ENCODE measurements at regions not wholly inside any gene's neighbourhood (a gene's known extent, or its start where the extent isn't known, plus 50 kb on each side); places are given as distances from the start of the nearest gene placed in this dataset.
"Not testable (repeated sequence)": the region's sequence is repeated elsewhere in the genome, so short reads cannot be mapped to it uniquely, and the experiment has no call there.

DNA sequence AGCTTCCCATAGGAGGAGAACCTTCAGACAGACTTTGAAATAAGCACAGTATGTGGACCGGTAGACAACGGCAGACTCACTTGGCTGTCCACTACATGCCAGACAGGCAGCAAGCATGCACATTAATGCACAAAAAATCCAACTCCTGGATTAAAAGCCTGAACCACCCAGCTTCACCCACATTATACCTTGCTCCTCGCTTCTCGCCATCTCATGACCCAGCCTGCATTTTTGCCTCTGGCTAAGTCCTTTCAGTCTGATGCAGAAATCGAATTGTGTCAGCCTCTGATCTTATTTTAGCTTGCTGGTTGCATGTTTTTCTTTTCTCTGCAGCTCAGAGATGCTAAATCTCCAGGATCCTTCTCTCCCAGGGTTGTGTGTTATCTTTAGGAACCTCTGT lies 358.7 kb downstream of the RFC3 start:
- no peaks in the 10 kb centered on the region for H3K9me3 ChIP-seq

DNA sequence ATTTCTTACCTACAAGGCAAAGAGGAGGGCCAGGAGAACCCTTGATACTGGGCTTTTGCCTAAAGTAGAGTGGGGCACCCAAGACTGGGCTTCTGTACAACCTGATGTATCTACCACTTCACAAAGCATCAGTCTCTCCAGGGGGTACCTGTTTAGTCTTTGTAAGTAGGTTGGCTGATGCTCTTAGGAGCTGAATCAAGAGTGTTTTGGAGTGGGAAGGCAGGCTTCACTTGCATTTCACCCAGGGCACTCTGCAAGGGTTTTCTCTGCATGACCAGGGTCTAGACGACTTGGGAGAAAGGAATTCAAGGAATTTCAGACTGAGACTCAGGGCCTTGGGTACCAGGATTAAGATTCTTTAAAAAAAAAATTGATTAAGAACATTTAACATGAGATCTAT lies 361.5 kb downstream of the RFC3 start:
- H3K9me3 ChIP-seq, result no peaks in the 10 kb centered on the region
- no peak overlapping the region for H3K27ac ChIP-seq
- no peak for ATAC-seq
- no peaks in the 10 kb centered on the region for H3K36me3 ChIP-seq
- no peaks in the 10 kb centered on the region for H3K4me1 ChIP-seq
- TF ChIP-seq POLR2AphosphoS5 (IDR thresholded peaks at IDR 0.05) (no peak), EP300 (IDR thresholded peaks at IDR 0.05) (no peak), POLR2A (IDR thresholded peaks at IDR 0.05) (no peak)
- TF ChIP-seq, protein P1, sequence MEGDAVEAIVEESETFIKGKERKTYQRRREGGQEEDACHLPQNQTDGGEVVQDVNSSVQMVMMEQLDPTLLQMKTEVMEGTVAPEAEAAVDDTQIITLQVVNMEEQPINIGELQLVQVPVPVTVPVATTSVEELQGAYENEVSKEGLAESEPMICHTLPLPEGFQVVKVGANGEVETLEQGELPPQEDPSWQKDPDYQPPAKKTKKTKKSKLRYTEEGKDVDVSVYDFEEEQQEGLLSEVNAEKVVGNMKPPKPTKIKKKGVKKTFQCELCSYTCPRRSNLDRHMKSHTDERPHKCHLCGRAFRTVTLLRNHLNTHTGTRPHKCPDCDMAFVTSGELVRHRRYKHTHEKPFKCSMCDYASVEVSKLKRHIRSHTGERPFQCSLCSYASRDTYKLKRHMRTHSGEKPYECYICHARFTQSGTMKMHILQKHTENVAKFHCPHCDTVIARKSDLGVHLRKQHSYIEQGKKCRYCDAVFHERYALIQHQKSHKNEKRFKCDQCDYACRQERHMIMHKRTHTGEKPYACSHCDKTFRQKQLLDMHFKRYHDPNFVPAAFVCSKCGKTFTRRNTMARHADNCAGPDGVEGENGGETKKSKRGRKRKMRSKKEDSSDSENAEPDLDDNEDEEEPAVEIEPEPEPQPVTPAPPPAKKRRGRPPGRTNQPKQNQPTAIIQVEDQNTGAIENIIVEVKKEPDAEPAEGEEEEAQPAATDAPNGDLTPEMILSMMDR (IDR thresholded peaks at IDR 0.05), result no peak
- H3K27me3 ChIP-seq, result no peaks in the 10 kb centered on the region
- no peak overlapping the region for H3K4me3 ChIP-seq
- 56 to 70% methylated on average over 1 of the region's 1 CpG for WGBS, 2 donors (ENCODE audit: low coverage in 1 of 2)

More for the DNA sequence above, 358.7 kb downstream of the RFC3 start:
- Histone ChIP-seq H3K36me3 (no peaks in the 10 kb centered on the region), H3K4me3 (no peak overlapping the region), H3K27ac (no peak overlapping the region), H3K27me3 (no peaks in the 10 kb centered on the region), H3K4me1 (no peaks in the 10 kb centered on the region)
- 69 to 72% methylated on average over 2 to 5 of the region's 5 CpGs for WGBS, 2 donors (ENCODE audit: low coverage in 1 of 2)
- no peak for ATAC-seq
- TF ChIP-seq EP300 (IDR thresholded peaks at IDR 0.05) (no peak), POLR2AphosphoS5 (IDR thresholded peaks at IDR 0.05) (no peak), POLR2A (IDR thresholded peaks at IDR 0.05) (no peak)
- TF ChIP-seq, protein P1 (IDR thresholded peaks at IDR 0.05), result no peak

DNA sequence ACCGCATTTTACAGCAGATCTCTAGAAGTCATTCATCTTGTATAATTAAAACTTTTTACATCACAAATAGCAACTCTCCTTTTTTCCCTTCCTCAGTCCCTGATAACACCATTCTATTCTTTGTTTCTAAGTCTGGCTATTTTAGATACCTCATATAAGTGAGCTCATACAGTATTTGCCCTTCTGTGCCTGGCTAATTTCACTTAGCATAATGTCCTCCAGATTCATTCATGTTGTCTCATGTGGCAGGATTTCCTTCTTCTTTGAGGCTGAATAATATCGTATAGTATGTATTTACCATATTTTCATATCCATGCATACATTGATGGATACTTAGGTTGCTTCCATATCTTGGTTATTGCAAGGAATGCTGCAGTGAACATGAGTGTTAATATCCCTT lies 362.0 kb downstream of the RFC3 start:
- TF ChIP-seq, protein P1 (IDR thresholded peaks at IDR 0.05), result no peak
- TF ChIP-seq POLR2A (IDR thresholded peaks at IDR 0.05) (no peak), EP300 (IDR thresholded peaks at IDR 0.05) (no peak), POLR2AphosphoS5 (IDR thresholded peaks at IDR 0.05) (no peak)
- no peak overlapping the region for H3K4me3 ChIP-seq
- H3K27me3 ChIP-seq, result no peaks in the 10 kb centered on the region
- no peaks in the 10 kb centered on the region for H3K4me1 ChIP-seq
- no peaks in the 10 kb centered on the region for H3K9me3 ChIP-seq
- no peak overlapping the region for H3K27ac ChIP-seq
- 90 to 95% methylated on average over 2 of the region's 2 CpGs for WGBS, 2 donors (ENCODE audit: low coverage in 1 of 2)
- no peaks in the 10 kb centered on the region for H3K36me3 ChIP-seq
- ATAC-seq, result no peak

DNA sequence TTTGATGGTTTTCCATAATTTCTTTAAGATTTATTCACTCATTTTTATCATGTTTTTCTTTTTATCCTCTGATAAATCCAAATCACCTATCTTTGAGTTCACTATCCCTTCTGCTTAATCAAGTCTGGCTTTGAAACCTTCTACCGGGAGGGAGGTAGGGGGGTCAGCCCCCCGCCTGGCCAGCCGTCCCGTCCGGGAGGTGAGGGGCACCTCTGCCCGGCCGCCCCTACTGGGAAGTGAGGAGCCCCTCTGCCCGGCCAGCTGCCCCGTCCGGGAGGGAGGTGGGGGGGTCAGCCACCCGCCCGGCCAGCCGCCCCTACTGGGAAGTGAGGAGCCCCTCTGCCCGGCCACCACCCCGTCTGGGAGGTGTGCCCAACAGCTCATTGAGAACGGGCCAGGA lies 363.3 kb downstream of the RFC3 start:
- no CpG with 5 or more reads among the region's 16 CpGs for WGBS, 2 donors (ENCODE audit: low coverage in 1 of 2)
- not testable (repeated sequence) for H3K27ac ChIP-seq, H3K27me3 ChIP-seq, H3K36me3 ChIP-seq, H3K9me3 ChIP-seq, H3K4me3 ChIP-seq, H3K4me1 ChIP-seq, ATAC-seq

DNA sequence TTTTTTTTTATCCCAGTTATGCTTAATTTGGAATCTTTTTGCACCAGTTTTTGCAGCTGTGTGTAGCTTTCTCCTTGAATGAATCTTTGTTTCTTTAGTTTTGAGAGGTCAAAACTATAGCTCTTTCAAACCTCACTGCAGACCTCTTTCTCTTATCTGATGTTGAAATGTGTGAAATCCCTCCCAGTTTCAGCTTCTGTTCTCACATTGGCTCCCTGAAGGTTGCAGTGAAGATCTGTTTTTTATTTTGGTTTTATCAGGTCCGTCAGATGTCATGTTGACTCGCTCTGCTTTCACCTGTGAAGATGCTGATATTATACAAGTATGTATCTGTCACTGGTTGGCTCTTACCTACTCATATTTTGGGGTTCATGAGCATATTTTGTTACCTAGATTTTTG lies 372.0 kb downstream of the RFC3 start:
- 63% methylated on average over 2 of the region's 2 CpGs; no CpG with 5 or more reads in 1 of the 2 donors for WGBS, 2 donors (ENCODE audit: low coverage in 1 of 2)
- H3K4me3 ChIP-seq, result no peak overlapping the region
- H3K9me3 ChIP-seq, result no peaks in the 10 kb centered on the region
- no peak overlapping the region for H3K27ac ChIP-seq
- no peaks in the 10 kb centered on the region for H3K4me1 ChIP-seq
- TF ChIP-seq, protein P1 (IDR thresholded peaks at IDR 0.05), result no peak
- TF ChIP-seq POLR2A (IDR thresholded peaks at IDR 0.05), result no peak
- TF ChIP-seq POLR2AphosphoS5 (IDR thresholded peaks at IDR 0.05), result no peak
- no peak for TF ChIP-seq EP300 (IDR thresholded peaks at IDR 0.05)
- no peaks in the 10 kb centered on the region for H3K36me3 ChIP-seq
- no peaks in the 10 kb centered on the region for H3K27me3 ChIP-seq
- ATAC-seq, result no peak

All from gastroesophageal sphincter (tissue), 4 donors.